Lower leg skin (tissue), 4 donors: ENCODE measurements at regions not wholly inside any gene's neighbourhood (a gene's known extent, or its start where the extent isn't known, plus 50 kb on each side); places are given as distances from the start of the nearest gene placed in this dataset.

ENCODE experiments used
- DNase-seq, 2 donors: peaks; one replicate each; pipeline ENCODE4 v3.0.0-alpha.2; 2019; ENCODE audit warnings: low spot score in 2 of 2
- H3K4me3 ChIP-seq: fragments of 200-600 bp; sonication (generic); 2 replicates; pipeline ENCODE4 v1.5.1; 2017; ENCODE audit warnings: mild to moderate bottlenecking, low read depth; ENCODE audit not compliant: poor library complexity, severe bottlenecking
- POLR2A ChIP-seq, 2 donors: fragments of 450-650 bp; IDR thresholded peaks; one replicate each; pipeline ENCODE4 v1.6.1; 2016 to 2017; ENCODE audit warnings: antibody characterized with exemption in 2 of 2, mild to moderate bottlenecking in 1 of 2, moderate library complexity in 1 of 2
- WGBS, 2 donors: methylation state at CpG; one replicate each; pipeline ENCODE4 v1.1.5; 2018; 5-methylcytosine and 5-hydroxymethylcytosine counted together
- intact Hi-C: fragments of 100-400 bp; cut with DNase I; formaldehyde crosslinking; loops from one replicate; pipeline ENCODE4 v1.15.0; 2023; ENCODE audit warnings: low total_unique reads
- TF ChIP-seq, protein P1 (sequence below), 3 donors: fragments of 450-650 bp; IDR thresholded peaks; one replicate each; pipeline ENCODE4 v1.5.1; 2016; ENCODE audit warnings: antibody characterized with exemption in 3 of 3, mild to moderate bottlenecking in 3 of 3, moderate library complexity in 2 of 3

DNA sequence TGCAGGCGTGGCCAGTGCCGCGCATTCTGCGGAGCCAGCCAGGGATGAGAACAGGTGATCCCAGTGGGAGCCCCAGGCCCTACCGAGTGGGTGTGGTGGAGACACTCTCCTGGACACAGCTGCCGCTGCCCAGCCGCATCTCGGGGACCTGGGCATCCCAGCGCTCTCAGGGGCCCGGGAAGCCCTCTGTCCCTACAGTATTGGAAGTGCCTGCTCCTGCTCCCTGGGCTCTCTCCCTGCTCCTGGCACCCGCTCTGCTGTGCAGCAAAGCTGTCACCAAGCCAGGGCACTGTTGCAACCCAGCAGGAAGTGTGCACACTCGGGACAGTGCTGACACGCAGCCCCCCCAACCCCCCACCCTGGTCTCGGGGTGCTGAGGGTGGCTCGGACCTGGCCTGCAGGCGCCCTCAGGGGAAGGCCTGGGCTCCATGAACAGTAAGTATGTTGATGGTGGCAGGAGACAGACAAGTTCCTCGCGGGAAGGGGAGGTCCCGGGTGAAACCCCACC lies 1177.4 kb upstream of the GBE1 start:
- no peak overlapping the region for H3K4me3 ChIP-seq
- WGBS, 2 donors, result 89 to 93% methylated on average over 11 to 16 of the region's 19 CpGs
- intact Hi-C loops, result no loop called here
- TF ChIP-seq POLR2A (IDR thresholded peaks at IDR 0.05), result no peak
- TF ChIP-seq, protein P1, sequence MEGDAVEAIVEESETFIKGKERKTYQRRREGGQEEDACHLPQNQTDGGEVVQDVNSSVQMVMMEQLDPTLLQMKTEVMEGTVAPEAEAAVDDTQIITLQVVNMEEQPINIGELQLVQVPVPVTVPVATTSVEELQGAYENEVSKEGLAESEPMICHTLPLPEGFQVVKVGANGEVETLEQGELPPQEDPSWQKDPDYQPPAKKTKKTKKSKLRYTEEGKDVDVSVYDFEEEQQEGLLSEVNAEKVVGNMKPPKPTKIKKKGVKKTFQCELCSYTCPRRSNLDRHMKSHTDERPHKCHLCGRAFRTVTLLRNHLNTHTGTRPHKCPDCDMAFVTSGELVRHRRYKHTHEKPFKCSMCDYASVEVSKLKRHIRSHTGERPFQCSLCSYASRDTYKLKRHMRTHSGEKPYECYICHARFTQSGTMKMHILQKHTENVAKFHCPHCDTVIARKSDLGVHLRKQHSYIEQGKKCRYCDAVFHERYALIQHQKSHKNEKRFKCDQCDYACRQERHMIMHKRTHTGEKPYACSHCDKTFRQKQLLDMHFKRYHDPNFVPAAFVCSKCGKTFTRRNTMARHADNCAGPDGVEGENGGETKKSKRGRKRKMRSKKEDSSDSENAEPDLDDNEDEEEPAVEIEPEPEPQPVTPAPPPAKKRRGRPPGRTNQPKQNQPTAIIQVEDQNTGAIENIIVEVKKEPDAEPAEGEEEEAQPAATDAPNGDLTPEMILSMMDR (IDR thresholded peaks at IDR 0.05), result no peak
- DNase-seq, result no peak

DNA sequence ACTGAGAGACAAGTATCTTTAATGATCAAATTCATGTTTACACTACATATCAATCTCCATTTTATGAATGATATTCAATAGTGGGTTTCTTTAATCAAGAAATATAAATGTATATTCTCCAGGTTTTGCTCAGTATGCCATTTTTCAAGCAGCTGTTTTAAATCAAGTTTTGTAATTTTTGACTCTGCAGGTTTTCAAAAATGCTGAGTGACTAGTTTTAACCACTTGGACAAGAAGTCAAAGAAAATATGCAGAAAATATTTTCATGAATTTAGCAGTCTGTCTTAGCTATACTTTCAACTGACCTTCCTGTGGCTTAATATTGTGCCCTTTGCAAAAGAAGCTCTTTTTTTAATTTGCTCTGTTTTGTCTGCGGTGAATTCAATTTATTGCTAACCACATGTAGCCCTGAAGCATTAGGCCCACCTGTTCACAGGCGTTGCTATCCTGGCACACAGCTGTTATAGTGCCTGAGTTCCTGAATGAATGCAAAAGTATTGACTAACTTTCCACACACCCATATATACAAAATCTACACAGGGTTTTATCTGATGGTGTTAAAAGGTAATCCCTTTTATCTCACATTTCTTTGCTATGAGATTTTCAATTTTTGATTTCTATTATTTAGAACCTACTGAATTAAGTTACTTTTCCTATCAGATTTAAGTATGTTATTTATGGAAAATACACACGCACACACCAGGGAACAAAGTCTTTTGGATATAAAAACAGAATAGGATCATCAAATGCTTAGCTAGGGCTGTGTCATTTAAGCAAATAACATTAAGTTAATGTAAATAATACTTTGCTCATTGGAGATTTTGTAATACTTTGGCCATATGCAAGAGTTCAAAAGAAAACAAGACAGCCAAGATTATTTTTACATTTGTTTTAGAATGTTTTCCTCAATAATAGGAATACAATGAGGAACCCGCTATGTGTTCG lies 1166.1 kb upstream of the GBE1 start:
- intact Hi-C loops, result no loop called here
- 65 to 68% methylated on average over 5 of the region's 5 CpGs for WGBS, 2 donors
- no peak for TF ChIP-seq POLR2A (IDR thresholded peaks at IDR 0.05)
- TF ChIP-seq, protein P1 (IDR thresholded peaks at IDR 0.05), result no peak
- no peak for DNase-seq
- H3K4me3 ChIP-seq, result no peak overlapping the region

DNA sequence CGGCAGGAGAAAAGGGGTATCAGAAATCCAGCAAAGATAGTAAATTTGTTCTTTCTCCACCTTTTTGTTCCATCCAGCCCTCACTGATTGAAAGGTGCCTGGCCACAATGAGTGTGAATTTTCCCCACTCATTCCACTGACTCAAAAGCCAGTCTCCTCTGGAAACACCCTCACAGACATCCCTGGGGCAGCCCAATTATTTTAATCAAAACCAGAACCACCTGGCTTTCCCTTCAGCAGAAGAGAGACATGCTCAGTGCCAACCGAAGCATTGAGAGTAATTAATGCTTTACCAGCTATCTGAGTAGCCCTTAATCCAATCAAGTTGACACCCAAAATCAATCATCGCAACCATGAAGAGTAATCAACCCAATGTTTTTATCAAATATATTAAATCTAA lies 1129.6 kb upstream of the GBE1 start:
- no peak for DNase-seq
- intact Hi-C loops, result no loop called here
- H3K4me3 ChIP-seq, result no peak overlapping the region
- WGBS, 2 donors, result 57 to 64% methylated on average over 3 of the region's 3 CpGs
- TF ChIP-seq, protein P1 (IDR thresholded peaks at IDR 0.05), result no peak
- TF ChIP-seq POLR2A (IDR thresholded peaks at IDR 0.05), result no peak

DNA sequence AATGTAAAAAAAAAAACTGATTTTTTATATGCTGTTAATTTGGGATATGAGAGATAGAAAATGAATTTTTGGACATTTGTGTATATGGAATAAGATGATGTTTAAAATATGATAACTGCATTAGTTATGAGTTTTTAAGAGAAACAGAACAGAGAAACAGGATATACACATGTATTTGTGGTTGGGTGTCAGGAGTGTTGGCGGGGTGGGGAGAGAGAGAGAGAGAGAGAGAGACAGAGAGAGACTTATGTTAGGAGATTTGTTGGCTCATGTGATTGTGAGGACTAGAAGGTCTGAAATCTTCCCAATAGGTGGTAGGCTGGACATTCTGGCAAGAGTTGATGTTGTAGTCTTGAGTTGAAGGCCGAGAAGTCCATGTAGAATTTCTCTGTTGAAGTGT lies 1121.6 kb upstream of the GBE1 start:
- TF ChIP-seq, protein P1 (IDR thresholded peaks at IDR 0.05), result no peak
- TF ChIP-seq POLR2A (IDR thresholded peaks at IDR 0.05), result no peak
- 82 to 86% methylated on average over 2 of the region's 2 CpGs for WGBS, 2 donors
- intact Hi-C loops, result no loop called here
- H3K4me3 ChIP-seq, result no peak overlapping the region
- no peak for DNase-seq

DNA sequence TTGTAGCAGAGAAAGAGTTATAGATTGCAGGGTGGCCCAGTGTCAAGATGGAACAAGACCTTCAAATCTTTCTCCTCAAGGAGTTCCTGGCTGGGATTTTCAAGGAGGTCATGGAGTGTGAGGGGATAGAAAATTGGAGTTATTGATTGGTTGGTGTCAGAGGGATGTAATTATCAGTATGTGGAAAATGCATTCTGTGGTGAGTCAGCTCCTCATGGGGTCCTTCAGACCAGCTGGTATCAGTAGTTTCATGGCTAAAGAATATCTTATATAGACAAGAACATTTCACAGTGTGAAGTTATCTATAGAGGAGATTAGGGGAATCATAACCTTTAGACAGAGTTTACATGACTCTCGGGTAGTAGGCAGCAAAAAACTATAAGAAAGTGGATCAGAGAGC lies 1114.0 kb upstream of the GBE1 start:
- DNase-seq, result no peak
- no peak for TF ChIP-seq POLR2A (IDR thresholded peaks at IDR 0.05)
- TF ChIP-seq, protein P1 (IDR thresholded peaks at IDR 0.05), result no peak
- 76 to 81% methylated on average over 1 of the region's 1 CpG for WGBS, 2 donors
- no peak overlapping the region for H3K4me3 ChIP-seq
- intact Hi-C loops, result no loop called here
